ENCODE measurements at regions not wholly inside any gene's neighbourhood (a gene's known extent, or its start where the extent isn't known, plus 50 kb on each side); places are given as distances from the start of the nearest gene placed in this dataset.
"Not testable (repeated sequence)": the region's sequence is repeated elsewhere in the genome, so short reads cannot be mapped to it uniquely, and the experiment has no call there.

- not testable (repeated sequence) for TF ChIP-seq CTCF, POLR2A (IDR thresholded peaks at IDR 0.05)
These were observed 977.0 kb upstream of the LRFN5 start for GRCh38 chr14:40629551-40630137.
